NCI-H526 (cell line): ENCODE measurements at regions not wholly inside any gene's neighbourhood (a gene's known extent, or its start where the extent isn't known, plus 50 kb on each side); places are given as distances from the start of the nearest gene placed in this dataset.

Experiments used
- DNase-seq, 2 experiments: peaks; one replicate each; lab custom pipeline; 2025; lab: John Stamatoyannopoulos, UW

GRCh38 chr10:107215681-107216080 lies 51.2 kb upstream of the SORCS1 start:
- no peak for DNase-seq
